HG03025 (cell line): ENCODE measurements at regions not wholly inside any gene's neighbourhood (a gene's known extent, or its start where the extent isn't known, plus 50 kb on each side); places are given as distances from the start of the nearest gene placed in this dataset.
"Not testable (repeated sequence)": the region's sequence is repeated elsewhere in the genome, so short reads cannot be mapped to it uniquely, and the experiment has no call there.

Source experiments
- ATAC-seq: cut with Tn5 transposase; IDR thresholded peaks from one replicate; pipeline ENCODE4 v1.9.1; 2021; ENCODE audit warnings: mild to moderate bottlenecking, moderate library complexity; ENCODE audit not compliant: unreplicated experiment, low FRiP score

DNA sequence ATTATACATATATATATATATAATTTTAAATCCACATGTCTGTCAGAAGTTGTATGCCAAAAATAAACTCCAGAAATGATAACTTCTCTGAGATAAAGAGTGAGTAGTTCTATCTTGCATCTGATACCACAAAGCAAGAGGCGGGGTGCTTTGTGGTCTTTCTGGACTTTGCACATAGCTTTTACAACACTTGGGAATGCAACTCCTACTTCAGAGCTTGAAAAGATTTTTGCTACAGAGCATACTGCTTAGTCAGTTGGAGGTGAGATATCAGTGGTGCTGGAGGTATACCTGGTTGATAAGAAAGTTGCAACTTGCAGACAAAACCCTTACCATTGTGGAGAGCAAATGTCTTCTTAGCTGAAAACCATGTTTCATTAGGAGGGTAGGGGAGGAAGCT, 1384.5 kb upstream of the NUDT12 start:
- ATAC-seq: no peak

- ATAC-seq: no peak
Observed at GRCh38 chr5:104942735-104943134, 1380.1 kb upstream of the NUDT12 start.

- ATAC-seq: no peak
Observed at GRCh38 chr5:104941030-104941645, 1378.5 kb upstream of the NUDT12 start.

GRCh38 chr5:104937598-104937997, 1375.0 kb upstream of the NUDT12 start:
- no peak for ATAC-seq

DNA sequence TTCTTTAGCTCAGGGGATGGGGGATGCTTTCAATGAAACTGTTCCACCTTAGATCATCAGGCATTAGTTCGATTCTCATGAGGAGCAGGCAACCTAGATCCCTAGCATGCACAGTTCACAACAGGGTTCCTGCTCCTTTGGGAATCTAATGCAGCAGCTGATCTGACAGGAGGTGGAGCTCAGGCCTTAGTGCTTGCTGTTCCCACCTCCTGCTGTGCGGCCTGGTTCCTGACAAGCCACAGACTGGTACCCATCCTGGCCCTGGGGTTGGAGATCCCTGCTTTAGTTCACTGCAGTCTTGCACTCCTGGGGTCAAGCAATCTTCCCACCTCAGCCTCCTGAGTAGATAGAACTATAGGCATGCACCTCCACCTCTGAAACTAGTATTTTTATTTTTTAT, 1369.8 kb upstream of the NUDT12 start:
- no peak for ATAC-seq

DNA sequence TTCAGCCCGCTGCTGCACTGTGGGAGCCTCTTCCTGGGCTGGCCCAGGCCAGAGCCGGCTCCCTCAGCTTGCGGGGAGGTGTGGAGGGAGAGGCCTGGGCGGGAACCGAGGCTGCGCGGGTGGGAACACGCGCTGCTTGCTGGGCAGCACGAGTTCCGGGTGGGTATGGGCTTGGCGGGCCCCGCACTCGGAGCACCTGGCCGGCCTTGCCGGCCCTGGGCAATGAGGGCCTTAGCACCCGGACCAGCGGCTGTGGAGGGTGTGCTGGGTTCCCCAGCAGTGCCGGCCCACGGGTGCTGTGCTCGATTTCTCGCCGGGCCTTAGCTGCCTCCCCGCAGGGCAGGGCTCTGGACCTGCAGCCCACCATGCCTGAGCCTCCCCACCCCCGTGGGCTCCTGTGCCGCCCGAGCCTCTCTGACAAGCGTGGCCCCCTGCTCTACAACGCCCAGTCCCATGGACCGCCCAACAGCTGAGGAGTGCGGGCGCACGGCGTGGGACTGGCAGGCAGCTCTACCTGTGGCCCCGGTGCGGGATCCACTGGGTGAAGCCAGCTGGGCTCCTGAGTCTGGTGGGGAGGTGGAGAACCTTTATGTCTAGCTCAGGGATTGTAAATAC, 1366.4 kb upstream of the NUDT12 start:
- no peak for ATAC-seq

- no peak for ATAC-seq
Observed at GRCh38 chr5:104915226-104915625, 1352.6 kb upstream of the NUDT12 start.

GRCh38 chr5:104914536-104915070, 1352.0 kb upstream of the NUDT12 start:
- ATAC-seq: no peak

GRCh38 chr5:104913841-104914281, 1351.3 kb upstream of the NUDT12 start:
- no peak for ATAC-seq

DNA sequence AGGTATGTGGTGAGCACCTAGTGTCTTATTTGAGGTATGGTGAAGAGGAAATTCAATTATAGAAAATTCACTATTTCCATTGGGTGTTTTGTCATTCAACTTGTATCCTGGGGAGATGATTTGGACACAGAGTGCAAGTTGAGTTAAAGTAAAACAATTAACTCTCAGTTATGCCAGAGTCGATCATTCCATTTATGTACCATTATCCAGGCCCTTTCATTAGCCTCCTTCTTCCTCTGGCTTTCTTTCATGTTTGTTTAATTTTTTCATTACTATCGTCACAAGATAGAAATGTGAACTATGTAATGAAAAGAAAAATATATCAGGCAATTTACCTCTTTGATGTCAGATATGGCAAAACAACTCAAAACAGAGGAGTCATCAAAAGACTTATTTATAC, 1347.2 kb upstream of the NUDT12 start:
- ATAC-seq: no peak

GRCh38 chr5:104904561-104904960, 1342.0 kb upstream of the NUDT12 start:
- no peak for ATAC-seq

DNA sequence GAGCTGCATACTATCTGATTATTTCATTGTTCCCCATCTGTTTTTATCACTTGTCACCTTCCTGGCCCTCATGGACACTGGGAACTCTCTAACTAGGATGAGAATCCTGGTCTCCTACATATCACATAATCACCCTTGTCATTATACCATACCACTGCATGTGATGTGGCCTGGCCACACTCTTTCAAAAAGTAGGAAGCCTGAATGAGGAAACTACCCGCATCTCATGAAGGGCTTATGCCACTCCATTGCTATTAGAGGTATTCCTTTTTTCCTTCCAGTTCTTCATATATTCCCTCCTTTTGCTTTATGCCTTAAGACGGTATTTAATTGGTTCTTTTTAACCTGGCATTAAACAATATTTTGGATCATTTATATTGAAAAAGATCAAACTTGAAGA, 1341.4 kb upstream of the NUDT12 start:
- no peak for ATAC-seq

- ATAC-seq: no peak
Observed at GRCh38 chr5:104891596-104891995, 1329.0 kb upstream of the NUDT12 start.

DNA sequence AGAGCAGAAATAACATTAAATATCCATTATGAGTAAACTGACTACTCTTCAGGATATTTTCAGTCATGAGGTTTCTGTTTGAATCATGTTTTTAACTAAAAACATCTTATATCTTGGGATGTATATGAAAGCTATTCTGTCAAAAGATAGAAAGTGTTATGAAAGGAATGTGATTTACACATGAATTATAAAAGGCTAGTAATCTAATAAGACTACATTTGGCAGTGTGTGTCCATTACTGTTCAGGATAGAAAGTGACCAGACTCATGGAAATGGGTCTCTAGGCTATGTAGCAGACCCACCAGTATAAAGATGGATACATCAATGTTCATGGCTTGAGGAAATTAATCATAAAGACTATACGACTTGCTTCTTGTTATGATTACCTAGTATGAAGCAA, 1328.2 kb upstream of the NUDT12 start:
- ATAC-seq: no peak

DNA sequence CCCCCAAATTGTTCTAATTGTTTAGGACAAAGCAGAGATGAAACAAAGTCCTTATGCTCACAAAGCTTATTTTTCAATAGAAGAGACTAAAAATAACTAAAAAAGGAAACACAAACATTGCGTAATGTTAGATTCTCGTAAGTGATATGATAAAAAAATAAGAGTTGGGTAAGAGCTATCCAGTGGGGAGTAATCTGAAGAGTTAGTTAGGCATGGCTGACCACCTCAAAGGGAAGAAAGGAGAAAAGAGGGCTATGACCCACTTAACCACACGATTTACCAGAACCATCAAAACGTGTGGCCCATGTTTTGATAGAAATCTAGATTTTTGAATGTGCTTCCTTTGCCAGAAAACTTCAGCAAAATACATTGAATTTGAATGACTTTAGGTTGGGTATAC, 1296.8 kb upstream of the NUDT12 start:
- no peak for ATAC-seq

DNA sequence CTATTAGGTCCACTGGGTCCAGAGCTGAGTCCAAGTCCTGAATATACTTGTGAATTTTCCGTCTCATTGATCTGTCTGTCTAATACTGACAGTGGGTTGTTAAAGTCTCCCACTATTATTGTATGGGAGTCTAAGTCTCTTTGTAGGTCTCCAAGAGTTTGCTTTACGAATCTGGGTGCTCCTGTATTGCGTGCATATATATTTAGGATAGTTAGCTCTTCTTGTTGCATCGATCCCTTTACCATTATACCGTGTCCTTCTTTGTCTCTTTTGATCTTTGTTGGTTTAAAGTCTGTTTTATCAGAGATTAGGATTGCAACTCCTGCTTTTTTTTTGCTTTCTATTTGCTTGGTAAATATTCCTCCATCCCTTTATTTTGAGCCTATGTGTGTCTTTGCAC, 1289.5 kb upstream of the NUDT12 start:
- not testable (repeated sequence) for ATAC-seq

- no peak for ATAC-seq
Observed at GRCh38 chr5:104845541-104845940, 1283.0 kb upstream of the NUDT12 start.

DNA sequence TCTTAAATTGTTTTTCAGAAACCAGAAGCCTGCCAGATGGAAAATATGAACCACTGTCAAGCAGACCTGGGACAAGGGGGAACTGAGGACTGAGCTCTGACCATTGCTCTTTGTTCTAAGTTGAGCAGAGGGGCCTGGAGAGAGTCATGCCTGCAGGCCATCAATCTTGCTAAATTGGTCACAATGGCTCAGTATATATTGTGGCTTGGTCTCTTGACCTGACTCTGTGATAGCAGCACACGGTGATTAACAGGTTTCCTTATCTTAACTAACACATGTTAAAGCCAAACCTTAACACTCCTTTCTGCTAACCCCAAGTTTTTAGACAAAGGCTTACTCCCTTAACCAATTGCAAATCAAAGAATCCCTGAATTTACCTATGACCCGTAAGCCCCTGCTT, 1281.2 kb upstream of the NUDT12 start:
- no peak for ATAC-seq

GRCh38 chr5:104840284-104840683, 1277.7 kb upstream of the NUDT12 start:
- ATAC-seq: no peak

- not testable (repeated sequence) for ATAC-seq
Observed at GRCh38 chr5:104831515-104831914, 1268.9 kb upstream of the NUDT12 start.

GRCh38 chr5:104821606-104822005, 1259.0 kb upstream of the NUDT12 start:
- no peak for ATAC-seq

DNA sequence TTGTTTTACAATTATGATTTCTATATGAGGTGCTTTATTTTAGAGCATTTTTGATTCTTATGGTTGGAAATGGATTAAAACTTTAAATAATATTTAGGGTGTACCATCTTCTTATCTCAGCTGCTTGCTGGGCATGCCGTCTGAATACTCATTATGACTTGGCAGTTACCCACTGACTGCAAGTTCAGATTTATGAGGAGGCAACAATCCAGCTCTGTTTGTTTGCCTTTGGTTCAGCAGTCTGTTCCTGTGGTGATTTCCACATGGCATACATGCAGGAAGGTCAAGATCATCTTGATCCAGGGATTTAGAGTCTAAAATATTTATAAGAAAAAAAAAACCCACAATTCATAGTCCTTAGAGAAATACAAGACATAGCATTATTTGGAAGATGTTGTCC, 1254.5 kb upstream of the NUDT12 start:
- ATAC-seq: no peak
